Activated naive CD8-positive, alpha-beta T cell treated with anti-CD3 and anti-CD28 coated beads, Interleukin-2, amount 10 ng/mL, durations not matched to agents 7 days and 5 days (primary cell): ENCODE measurements at regions not wholly inside any gene's neighbourhood (a gene's known extent, or its start where the extent isn't known, plus 50 kb on each side); places are given as distances from the start of the nearest gene placed in this dataset.

Experiments
- ATAC-seq: fragments of 150-1000 bp; cut with Tn5 transposase; one replicate; pipeline ENCODE4 v1.10.0; 2021; ENCODE audit warnings: low read depth, moderate library complexity
- POLR2A ChIA-PET: fragments of 350-600 bp; sonication (Branson Sonifier 250); formaldehyde crosslinking; loops from one replicate; lab custom pipeline; 2021; ENCODE audit warnings: antibody characterized with exemption; lab: Charles Lee
- DNase-seq: peaks from one replicate; pipeline ENCODE4 v3.0.0; 2021
- H3K27ac Mint-ChIP-seq: one replicate; pipeline ENCODE4 v1.8.0; 2022; ENCODE audit warnings: mild to moderate bottlenecking, mixed read lengths
- H3K27me3 Mint-ChIP-seq: one replicate; pipeline ENCODE4 v1.8.0; 2022; ENCODE audit warnings: mild to moderate bottlenecking, moderate library complexity, mixed read lengths
- H3K36me3 Mint-ChIP-seq: one replicate; pipeline ENCODE4 v1.8.0; 2021; ENCODE audit warnings: mild to moderate bottlenecking, mixed read lengths
- H3K4me1 Mint-ChIP-seq: one replicate; pipeline ENCODE4 v1.8.0; 2021; ENCODE audit warnings: mixed read lengths
- H3K4me3 Mint-ChIP-seq: one replicate; pipeline ENCODE4 v1.8.0; 2022; ENCODE audit warnings: mild to moderate bottlenecking, moderate library complexity, mixed read lengths
- H3K9me3 Mint-ChIP-seq: one replicate; pipeline ENCODE4 v1.8.0; 2021; ENCODE audit warnings: mixed read lengths

DNA sequence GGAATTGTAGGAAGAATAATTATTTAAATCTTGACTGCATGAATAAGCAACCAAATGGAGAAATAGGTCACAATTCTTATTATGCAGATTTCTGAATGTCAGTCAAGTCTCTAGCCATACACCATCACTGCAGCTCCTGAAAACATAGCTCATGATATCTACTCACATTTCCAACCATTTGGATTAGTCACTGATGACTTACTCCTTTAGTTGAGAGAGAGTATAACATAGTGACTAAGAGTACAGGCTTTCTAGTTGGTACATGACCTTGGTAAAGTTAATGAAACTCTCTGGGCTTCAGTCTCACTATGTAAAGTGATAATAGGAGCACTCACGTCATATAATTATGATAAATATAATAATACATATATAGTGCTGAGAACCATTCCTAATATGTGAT is 265.2 kb downstream of the KCNA4 start:
- H3K27ac Mint-ChIP-seq = no peak overlapping the region
- H3K4me1 Mint-ChIP-seq = no peaks in the 10 kb centered on the region
- DNase-seq (no peak), ATAC-seq (no peak)
- H3K4me3 Mint-ChIP-seq = no peak overlapping the region
- peaks cover 4% of the 10 kb centered on the region for H3K9me3 Mint-ChIP-seq
- no peaks in the 10 kb centered on the region for H3K36me3 Mint-ChIP-seq
- no peaks in the 10 kb centered on the region for H3K27me3 Mint-ChIP-seq
- POLR2A ChIA-PET = no interaction called here

DNA sequence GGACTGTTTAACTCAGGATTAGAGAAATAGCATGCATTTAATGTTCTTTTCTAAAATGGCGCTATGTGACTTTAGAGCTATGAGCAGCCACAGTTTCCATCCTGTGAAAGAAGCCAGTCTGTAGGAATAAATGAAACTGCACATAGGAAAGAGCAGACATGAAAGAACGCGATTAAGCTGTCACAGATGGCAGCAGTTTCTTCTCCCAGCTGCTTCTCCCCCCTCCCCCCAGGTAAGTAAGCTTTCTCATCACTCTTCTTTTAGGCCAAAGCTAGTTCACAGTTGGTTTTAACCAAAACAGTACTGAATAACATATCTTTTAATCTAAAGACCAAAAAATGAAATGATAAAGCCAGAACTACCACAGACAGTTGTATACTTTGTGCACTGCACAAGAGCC is 266.4 kb downstream of the KCNA4 start:
- ATAC-seq (no peak), DNase-seq (no peak)
- POLR2A ChIA-PET = no interaction called here
- Mint-ChIP-seq H3K4me3 (no peak overlapping the region), H3K27me3 (no peaks in the 10 kb centered on the region), H3K9me3 (peaks cover 7% of the 10 kb centered on the region), H3K27ac (no peak overlapping the region), H3K4me1 (no peaks in the 10 kb centered on the region), H3K36me3 (no peaks in the 10 kb centered on the region)

DNA sequence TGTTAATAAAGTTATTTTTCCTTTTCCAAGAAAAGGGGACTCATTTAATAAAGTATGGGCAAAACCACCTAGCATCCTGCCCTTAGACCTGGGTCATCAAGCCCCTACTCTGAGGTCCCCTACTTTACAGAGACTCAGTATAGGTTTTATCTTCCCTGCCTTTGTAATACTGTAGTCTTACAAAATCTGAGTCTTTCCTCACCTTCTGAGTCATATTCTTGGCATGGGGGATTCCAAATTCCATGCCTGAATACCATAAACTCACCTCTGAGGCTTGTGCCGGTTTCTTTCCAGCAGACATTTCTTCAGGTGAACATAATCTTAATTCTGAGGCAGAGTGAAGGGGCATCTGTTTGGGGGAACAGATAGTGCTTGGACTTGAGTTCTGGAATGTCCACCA is 282.5 kb downstream of the KCNA4 start:
- Mint-ChIP-seq H3K9me3 (peaks cover 1% of the 10 kb centered on the region), H3K27me3 (no peaks in the 10 kb centered on the region), H3K4me1 (no peaks in the 10 kb centered on the region), H3K4me3 (no peak overlapping the region), H3K36me3 (no peaks in the 10 kb centered on the region), H3K27ac (no peak overlapping the region)
- ATAC-seq (no peak), DNase-seq (no peak)
- POLR2A ChIA-PET = no interaction called here

DNA sequence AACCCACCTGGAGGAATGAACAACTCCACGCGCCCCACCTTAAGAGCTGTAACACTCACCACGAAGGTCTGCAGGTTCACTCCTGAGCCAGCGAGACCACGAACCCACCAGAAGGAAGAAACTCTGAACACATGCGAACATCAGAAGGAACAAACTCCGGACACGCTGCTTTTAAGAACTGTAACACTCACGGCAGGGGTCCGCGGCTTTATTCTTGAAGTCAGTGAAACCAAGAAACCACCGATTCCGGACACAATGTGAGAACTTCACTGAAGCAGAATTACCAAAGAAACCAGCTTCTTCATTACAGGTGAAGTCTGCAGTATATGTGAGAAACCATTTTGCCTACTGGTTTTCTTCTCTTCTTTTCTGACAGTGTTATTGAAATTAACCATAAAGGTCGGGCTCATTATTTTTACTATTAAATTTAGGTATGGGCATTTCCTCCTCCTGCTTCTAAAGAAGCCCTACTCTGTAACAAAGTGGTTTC is 303.0 kb downstream of the KCNA4 start:
- Mint-ChIP-seq H3K4me3 (no peak overlapping the region), H3K27ac (no peak overlapping the region), H3K36me3 (no peaks in the 10 kb centered on the region), H3K4me1 (no peaks in the 10 kb centered on the region), H3K9me3 (peaks cover 5% of the 10 kb centered on the region), H3K27me3 (no peaks in the 10 kb centered on the region)
- ATAC-seq (no peak), DNase-seq (no peak)
- POLR2A ChIA-PET = no interaction called here

DNA sequence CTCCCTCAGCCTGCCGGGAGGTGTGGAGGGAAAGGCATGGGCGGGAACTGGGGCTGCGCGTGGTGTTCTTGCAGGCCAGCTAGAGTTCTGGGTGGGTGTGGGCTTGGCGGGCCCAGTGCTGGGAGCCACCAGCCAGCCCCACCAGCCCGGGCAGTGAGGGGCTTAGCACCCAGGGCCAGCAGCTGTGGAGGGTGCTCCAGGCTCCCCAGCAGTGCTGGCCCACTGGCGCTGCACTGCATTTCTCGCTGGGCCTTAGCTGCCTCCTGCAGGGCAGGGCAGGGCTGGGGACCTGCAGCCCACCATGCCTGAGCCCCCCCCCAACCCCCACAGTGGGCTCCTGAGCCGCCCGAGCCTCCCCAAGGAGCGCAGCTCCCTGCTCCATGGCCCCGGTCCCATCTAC is 304.2 kb downstream of the KCNA4 start:
- H3K9me3 Mint-ChIP-seq = peaks cover 1% of the 10 kb centered on the region
- no peaks in the 10 kb centered on the region for H3K27me3 Mint-ChIP-seq
- no peak for DNase-seq
- H3K27ac Mint-ChIP-seq = no peak overlapping the region
- H3K36me3 Mint-ChIP-seq = no peaks in the 10 kb centered on the region
- H3K4me3 Mint-ChIP-seq = no peak overlapping the region
- H3K4me1 Mint-ChIP-seq = no peaks in the 10 kb centered on the region
- ATAC-seq = no peak
- POLR2A ChIA-PET = no interaction called here

DNA sequence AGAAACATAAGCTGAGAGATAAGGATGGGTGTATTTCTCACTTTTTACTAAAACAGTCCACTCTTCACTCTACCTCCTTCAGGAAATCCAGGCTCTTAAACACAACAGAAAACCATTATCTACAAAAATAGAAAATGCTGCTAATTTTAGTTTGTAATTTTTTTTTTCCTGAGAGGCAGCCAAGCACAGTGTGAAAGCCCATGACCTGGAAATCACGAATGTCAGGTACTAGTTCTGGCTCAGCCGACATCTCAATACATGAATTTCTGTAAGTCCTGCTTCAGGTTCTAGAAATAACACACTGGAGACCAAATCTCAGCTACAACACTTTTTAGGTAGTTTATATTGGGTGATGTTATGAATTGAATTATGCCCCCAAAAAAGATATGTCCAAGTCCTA is 308.9 kb downstream of the KCNA4 start:
- Mint-ChIP-seq H3K9me3 (peaks cover 4% of the 10 kb centered on the region), H3K27me3 (no peaks in the 10 kb centered on the region), H3K4me3 (no peak overlapping the region), H3K36me3 (no peaks in the 10 kb centered on the region), H3K4me1 (no peaks in the 10 kb centered on the region), H3K27ac (no peak overlapping the region)
- ATAC-seq (no peak), DNase-seq (no peak)
- POLR2A ChIA-PET = no interaction called here

DNA sequence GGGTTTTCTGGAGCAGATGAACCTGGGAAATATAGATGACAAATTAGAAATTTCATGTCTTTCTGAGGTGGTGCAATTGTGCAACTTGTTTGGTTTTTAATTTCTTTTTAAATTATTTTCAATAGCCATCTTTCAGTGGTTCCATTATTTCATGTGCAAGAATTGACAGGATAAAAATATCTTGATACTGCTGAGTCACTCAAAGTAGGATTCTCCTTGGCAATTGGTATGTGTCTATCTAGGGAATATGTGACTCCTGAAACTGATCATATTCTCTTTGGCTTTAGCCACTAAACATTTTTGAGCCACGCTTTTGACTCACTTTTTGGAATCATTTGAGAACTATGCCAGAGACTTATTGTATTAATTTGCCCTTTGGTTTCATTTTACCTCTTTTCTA is 331.5 kb downstream of the KCNA4 start:
- H3K36me3 Mint-ChIP-seq = no peaks in the 10 kb centered on the region
- no peaks in the 10 kb centered on the region for H3K4me1 Mint-ChIP-seq
- H3K27ac Mint-ChIP-seq = no peak overlapping the region
- no peaks in the 10 kb centered on the region for H3K27me3 Mint-ChIP-seq
- no peak for ATAC-seq
- H3K4me3 Mint-ChIP-seq = no peak overlapping the region
- H3K9me3 Mint-ChIP-seq = peaks cover 1% of the 10 kb centered on the region
- POLR2A ChIA-PET = no interaction called here
- no peak for DNase-seq

DNA sequence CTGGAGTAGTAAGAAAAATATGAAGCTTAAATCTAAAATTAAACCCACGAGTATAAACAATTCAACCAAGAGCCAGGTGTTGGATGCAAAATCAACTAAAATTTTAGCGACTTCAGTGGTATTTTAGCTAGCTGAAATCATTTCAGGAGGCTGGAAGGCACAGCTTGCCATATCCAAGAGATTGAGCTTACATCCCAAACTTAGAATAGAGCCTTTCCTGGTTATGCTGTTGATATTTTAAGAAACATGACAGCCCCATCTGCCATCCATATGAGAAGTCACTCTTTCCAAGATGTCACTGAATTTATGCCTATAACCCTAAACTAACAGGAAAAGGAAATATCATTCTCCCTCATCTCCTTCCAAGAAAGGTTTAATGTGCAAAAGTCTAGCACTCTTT is 334.0 kb downstream of the KCNA4 start:
- POLR2A ChIA-PET = no interaction called here
- no peaks in the 10 kb centered on the region for H3K4me1 Mint-ChIP-seq
- no peak overlapping the region for H3K4me3 Mint-ChIP-seq
- H3K9me3 Mint-ChIP-seq = no peaks in the 10 kb centered on the region
- H3K27me3 Mint-ChIP-seq = no peaks in the 10 kb centered on the region
- no peaks in the 10 kb centered on the region for H3K36me3 Mint-ChIP-seq
- H3K27ac Mint-ChIP-seq = no peak overlapping the region
- ATAC-seq = no peak
- DNase-seq = no peak

DNA sequence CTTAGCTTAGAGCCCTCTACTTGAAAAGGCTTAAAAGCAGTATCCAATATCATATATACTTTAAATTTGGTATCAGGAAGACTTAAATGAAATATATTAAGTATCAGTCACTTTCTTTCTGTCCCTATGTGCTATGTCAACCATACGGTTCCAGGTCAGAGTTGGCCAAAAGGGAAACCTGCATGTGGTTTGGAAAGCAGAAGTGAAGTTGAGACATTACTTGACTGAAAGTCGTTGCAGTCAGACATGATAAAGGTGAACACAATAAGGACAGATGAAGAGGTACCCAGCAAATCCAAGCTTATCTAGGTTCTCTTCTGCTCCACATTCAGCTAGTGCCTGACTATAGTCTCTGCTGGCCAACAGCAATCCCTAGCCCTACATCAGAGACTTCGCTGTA is 336.8 kb downstream of the KCNA4 start:
- no peaks in the 10 kb centered on the region for H3K4me1 Mint-ChIP-seq
- DNase-seq (no peak), ATAC-seq (no peak)
- POLR2A ChIA-PET = no interaction called here
- H3K9me3 Mint-ChIP-seq = peaks cover 2% of the 10 kb centered on the region
- no peak overlapping the region for H3K27ac Mint-ChIP-seq
- no peak overlapping the region for H3K4me3 Mint-ChIP-seq
- no peaks in the 10 kb centered on the region for H3K36me3 Mint-ChIP-seq
- H3K27me3 Mint-ChIP-seq = no peaks in the 10 kb centered on the region

DNA sequence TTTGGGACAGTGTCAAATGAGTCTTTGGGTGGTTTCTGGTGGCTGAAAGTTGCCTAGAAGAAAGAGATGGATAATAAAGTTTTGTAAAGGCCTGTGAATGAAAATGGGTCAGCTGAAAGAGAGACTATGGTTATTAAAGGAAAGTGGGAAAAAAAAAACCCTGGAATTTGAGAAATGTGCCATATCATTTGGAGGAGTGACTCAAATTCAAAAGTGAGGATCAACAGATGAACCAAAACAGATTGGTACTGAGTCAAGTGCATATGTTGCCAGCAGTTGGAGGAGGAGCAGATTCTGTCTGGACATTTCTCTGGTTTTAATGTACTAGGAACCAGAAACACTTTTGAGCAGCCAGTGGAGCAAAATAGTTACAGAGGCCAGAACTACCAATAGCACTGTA is 339.8 kb downstream of the KCNA4 start:
- Mint-ChIP-seq H3K4me1 (no peaks in the 10 kb centered on the region), H3K27ac (no peak overlapping the region), H3K4me3 (no peak overlapping the region), H3K36me3 (no peaks in the 10 kb centered on the region), H3K9me3 (peaks cover 2% of the 10 kb centered on the region), H3K27me3 (no peaks in the 10 kb centered on the region)
- DNase-seq = no peak
- POLR2A ChIA-PET = no interaction called here
- no peak for ATAC-seq

DNA sequence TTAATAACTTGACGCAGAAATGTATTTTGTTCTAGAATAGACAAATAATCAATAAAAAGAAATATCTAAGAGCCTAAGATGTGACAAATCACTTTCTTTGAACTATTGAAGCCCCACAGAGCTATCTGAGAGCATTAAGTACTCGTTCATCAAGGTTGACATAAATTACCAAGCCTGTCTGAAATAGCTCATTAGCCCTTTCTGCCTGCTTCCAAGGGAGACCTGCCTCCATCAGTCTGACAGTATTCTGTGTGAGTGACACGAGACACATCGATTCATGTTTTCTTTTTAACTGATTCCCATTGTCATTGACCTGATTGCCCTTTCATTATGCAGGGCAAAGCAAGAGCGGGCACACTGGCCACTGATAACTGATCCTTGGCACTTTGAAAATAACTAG is 347.5 kb downstream of the KCNA4 start:
- no peaks in the 10 kb centered on the region for H3K9me3 Mint-ChIP-seq

DNA sequence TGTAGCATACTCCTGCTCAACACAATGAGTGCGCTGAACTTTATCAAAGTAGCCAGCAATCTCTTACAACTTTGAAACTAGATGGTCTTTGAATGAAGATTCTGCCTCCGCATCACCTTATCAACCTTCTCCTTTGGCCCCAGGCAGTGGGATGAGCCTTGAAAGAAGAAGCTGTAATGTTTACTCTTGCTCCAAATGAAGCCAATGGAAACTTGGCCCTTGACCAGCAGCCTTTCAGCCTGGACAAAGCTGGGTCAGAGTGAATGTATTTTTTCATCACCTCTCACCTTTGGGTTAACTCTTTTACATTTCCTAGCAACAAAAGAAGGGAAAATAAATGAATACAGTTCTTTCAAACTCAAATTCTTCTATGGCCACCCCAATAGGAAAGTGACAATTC is 359.1 kb downstream of the KCNA4 start:
- Mint-ChIP-seq H3K27ac (no peak overlapping the region), H3K4me3 (no peak overlapping the region), H3K27me3 (no peaks in the 10 kb centered on the region), H3K4me1 (no peaks in the 10 kb centered on the region), H3K36me3 (no peaks in the 10 kb centered on the region), H3K9me3 (peaks cover 4% of the 10 kb centered on the region)
- no peak for DNase-seq
- POLR2A ChIA-PET = no interaction called here
- ATAC-seq = no peak

More for the DNA sequence above, 347.5 kb downstream of the KCNA4 start:
- Mint-ChIP-seq H3K27ac (no peak overlapping the region), H3K4me1 (no peaks in the 10 kb centered on the region), H3K4me3 (no peak overlapping the region), H3K36me3 (no peaks in the 10 kb centered on the region), H3K27me3 (no peaks in the 10 kb centered on the region)
- POLR2A ChIA-PET = no interaction called here
- DNase-seq = no peak
- no peak for ATAC-seq

DNA sequence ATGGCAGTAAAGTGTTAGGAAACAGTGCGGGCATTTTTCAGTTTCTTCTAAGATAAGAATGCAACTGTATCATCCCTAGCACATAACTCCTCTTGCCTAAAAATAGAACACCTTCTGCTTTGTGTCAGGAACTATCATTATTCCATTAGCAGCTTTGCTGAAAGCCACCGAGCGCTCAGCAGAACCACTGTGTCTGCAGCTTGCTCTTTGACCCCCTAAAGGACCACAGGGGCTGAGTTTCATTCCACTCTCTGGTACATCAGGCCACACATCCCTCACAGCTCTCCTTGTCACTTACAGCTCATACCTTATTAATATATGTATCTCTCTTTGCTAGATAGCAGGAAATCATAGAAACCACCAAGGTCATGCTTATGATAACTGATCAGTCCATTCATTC is 360.2 kb downstream of the KCNA4 start:
- Mint-ChIP-seq H3K4me3 (no peak overlapping the region), H3K9me3 (peaks cover 4% of the 10 kb centered on the region), H3K36me3 (no peaks in the 10 kb centered on the region), H3K27ac (no peak overlapping the region), H3K4me1 (no peaks in the 10 kb centered on the region), H3K27me3 (no peaks in the 10 kb centered on the region)
- ATAC-seq = no peak
- DNase-seq = no peak
- POLR2A ChIA-PET = no interaction called here

DNA sequence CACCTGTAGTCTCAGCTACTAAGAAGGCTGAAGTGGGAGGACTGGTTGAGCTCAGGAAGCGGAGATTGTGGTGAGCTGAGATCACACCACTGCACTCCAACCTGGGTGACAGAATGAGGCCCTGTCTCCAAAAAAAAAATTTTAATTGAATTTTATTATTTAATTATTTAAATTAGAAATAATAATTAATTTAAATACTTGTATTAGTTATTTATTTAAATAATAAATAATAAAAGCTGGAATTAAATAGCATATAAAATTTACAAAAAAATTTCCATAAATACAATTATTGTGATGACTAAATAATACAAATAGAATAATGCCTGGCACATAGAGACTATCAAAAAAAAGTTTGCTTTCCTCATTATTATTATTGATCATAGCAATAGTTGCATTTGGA is 371.5 kb downstream of the KCNA4 start:
- POLR2A ChIA-PET = no interaction called here
- H3K36me3 Mint-ChIP-seq = no peaks in the 10 kb centered on the region

DNA sequence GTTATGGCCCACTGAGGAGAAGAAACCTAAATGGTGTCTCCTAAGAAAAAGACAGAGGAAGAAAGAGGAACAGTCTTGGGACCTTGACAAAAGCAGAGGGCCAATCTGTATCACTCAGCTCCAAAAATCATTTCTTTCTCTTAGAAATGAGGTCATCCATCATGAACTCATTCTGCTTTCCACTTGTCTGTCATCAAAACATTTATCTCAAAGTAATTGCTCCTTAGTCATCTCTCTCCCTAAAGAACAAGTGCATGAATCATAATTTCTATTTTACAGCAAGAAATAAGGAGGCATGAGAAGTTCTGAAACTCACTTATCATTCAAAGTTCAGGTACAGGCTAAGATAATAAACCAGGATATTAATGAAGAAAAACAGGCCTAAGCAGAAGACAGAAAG is 375.6 kb downstream of the KCNA4 start:
- H3K27me3 Mint-ChIP-seq = no peaks in the 10 kb centered on the region
- H3K4me3 Mint-ChIP-seq = no peak overlapping the region
- no peak overlapping the region for H3K27ac Mint-ChIP-seq
- H3K9me3 Mint-ChIP-seq = peaks cover 1% of the 10 kb centered on the region
- POLR2A ChIA-PET = no interaction called here
- no peak for DNase-seq
- no peaks in the 10 kb centered on the region for H3K4me1 Mint-ChIP-seq
- no peak for ATAC-seq
- no peaks in the 10 kb centered on the region for H3K36me3 Mint-ChIP-seq

More for the DNA sequence above, 371.5 kb downstream of the KCNA4 start:
- H3K27me3 Mint-ChIP-seq = no peaks in the 10 kb centered on the region
- ATAC-seq (no peak), DNase-seq (no peak)
- H3K4me1 Mint-ChIP-seq = no peaks in the 10 kb centered on the region
- no peak overlapping the region for H3K4me3 Mint-ChIP-seq
- peaks cover 4% of the 10 kb centered on the region for H3K9me3 Mint-ChIP-seq
- no peak overlapping the region for H3K27ac Mint-ChIP-seq
